ENCODE measurements at regions not wholly inside any gene's neighbourhood (a gene's known extent, or its start where the extent isn't known, plus 50 kb on each side); places are given as distances from the start of the nearest gene placed in this dataset.

- Histone ChIP-seq H3K27ac (ENCODE audit: low read depth in 1 of 2, low read length in 1 of 2) (no peak overlapping the region), H3K9me3 (ENCODE audit: control insufficient read depth in 4 of 4, insufficient read depth in 3 of 4, low read length in 3 of 4) (peaks cover 0 to 2% (median 0%) of the 10 kb centered on the region in 4 donors), H3K36me3 (ENCODE audit: control insufficient read depth in 4 of 4, insufficient read depth in 4 of 4, low read length in 4 of 4) (no peaks in the 10 kb centered on the region), H3K4me1 (ENCODE audit: control insufficient read depth in 5 of 5, insufficient read depth in 5 of 5, low read length in 5 of 5) (peaks cover 0 to 11% (median 3%) of the 10 kb centered on the region in 5 donors), H3K27me3 (ENCODE audit: control insufficient read depth in 3 of 3, insufficient read depth in 3 of 3, low read length in 2 of 3) (no peaks in the 10 kb centered on the region), H3K9ac (ENCODE audit: insufficient read depth in 1 of 2, low read length in 2 of 2) (no peak overlapping the region), H3K4me3 (no peak overlapping the region)
- no peak for ATAC-seq (ENCODE audit: insufficient read depth, low FRiP score)
- TF ChIP-seq CTCF (IDR thresholded peaks at IDR 0.05; ENCODE audit: control extremely low read depth, extremely low read depth), result no peak
- DNase-seq, result no peak
- 86 to 90% methylated on average over 2 of the region's 2 CpGs for WGBS, 2 donors
Measured at GRCh38 chr6:22959571-22959970, 390.2 kb downstream of the HDGFL1 start.

- DNase-seq, result no peak
- Histone ChIP-seq H3K9me3 (ENCODE audit: control insufficient read depth in 4 of 4, insufficient read depth in 3 of 4, low read length in 3 of 4) (no peaks in the 10 kb centered on the region), H3K27me3 (ENCODE audit: control insufficient read depth in 3 of 3, insufficient read depth in 3 of 3, low read length in 2 of 3) (no peaks in the 10 kb centered on the region), H3K27ac (ENCODE audit: low read depth in 1 of 2, low read length in 1 of 2) (no peak overlapping the region), H3K4me3 (no peak overlapping the region), H3K36me3 (ENCODE audit: control insufficient read depth in 4 of 4, insufficient read depth in 4 of 4, low read length in 4 of 4) (no peaks in the 10 kb centered on the region), H3K9ac (ENCODE audit: insufficient read depth in 1 of 2, low read length in 2 of 2) (no peak overlapping the region), H3K4me1 (ENCODE audit: control insufficient read depth in 5 of 5, insufficient read depth in 5 of 5, low read length in 5 of 5) (peaks cover 0 to 3% (median 0%) of the 10 kb centered on the region in 5 donors)
- TF ChIP-seq CTCF (IDR thresholded peaks at IDR 0.05; ENCODE audit: control extremely low read depth, extremely low read depth), result no peak
- 52 to 60% methylated on average over 2 of the region's 2 CpGs for WGBS, 2 donors
- ATAC-seq (ENCODE audit: insufficient read depth, low FRiP score), result no peak
Measured at GRCh38 chr6:22964334-22964733, 395.0 kb downstream of the HDGFL1 start.

- no peak for ATAC-seq (ENCODE audit: insufficient read depth, low FRiP score)
- H3K27ac ChIP-seq (ENCODE audit: low read depth in 1 of 2, low read length in 1 of 2), result no peak overlapping the region
- WGBS, 2 donors, result 40 to 62% methylated on average over 5 of the region's 5 CpGs
Measured at GRCh38 chr6:22965889-22966288, 396.5 kb downstream of the HDGFL1 start.

More at GRCh38 chr6:22965889-22966288, 396.5 kb downstream of the HDGFL1 start:
- no peak overlapping the region for H3K9ac ChIP-seq (ENCODE audit: insufficient read depth in 1 of 2, low read length in 2 of 2)
- H3K9me3 ChIP-seq (ENCODE audit: control insufficient read depth in 4 of 4, insufficient read depth in 3 of 4, low read length in 3 of 4), result no peaks in the 10 kb centered on the region
- no peak for TF ChIP-seq CTCF (IDR thresholded peaks at IDR 0.05; ENCODE audit: control extremely low read depth, extremely low read depth)
- H3K27me3 ChIP-seq (ENCODE audit: control insufficient read depth in 3 of 3, insufficient read depth in 3 of 3, low read length in 2 of 3), result no peaks in the 10 kb centered on the region
- no peak overlapping the region for H3K4me3 ChIP-seq
- H3K4me1 ChIP-seq (ENCODE audit: control insufficient read depth in 5 of 5, insufficient read depth in 5 of 5, low read length in 5 of 5), result peaks cover 0 to 3% (median 0%) of the 10 kb centered on the region in 5 donors
- no peaks in the 10 kb centered on the region for H3K36me3 ChIP-seq (ENCODE audit: control insufficient read depth in 4 of 4, insufficient read depth in 4 of 4, low read length in 4 of 4)
- DNase-seq, result no peak

Measured in lung (tissue), 11 donors.